LNCAP (cell line): ENCODE measurements at regions not wholly inside any gene's neighbourhood (a gene's known extent, or its start where the extent isn't known, plus 50 kb on each side); places are given as distances from the start of the nearest gene placed in this dataset.

Experiments
- CTCF ChIP-seq: fragments of 450-650 bp; IDR thresholded peaks from 2 replicates; pipeline ENCODE4 v1.5.1; 2017; ENCODE audit warnings: mild to moderate bottlenecking

- TF ChIP-seq CTCF = no peak
These were observed 264.3 kb upstream of the MAF start for GRCh38 chr16:79864781-79865391.

- no peak for TF ChIP-seq CTCF
These were observed 263.7 kb upstream of the MAF start for GRCh38 chr16:79864032-79864780.

GRCh38 chr16:79863128-79864031, 262.8 kb upstream of the MAF start:
- no peak for TF ChIP-seq CTCF

- TF ChIP-seq CTCF = no peak
These were observed 262.1 kb upstream of the MAF start for GRCh38 chr16:79862601-79863000.

- TF ChIP-seq CTCF = no peak
These were observed 256.0 kb upstream of the MAF start for GRCh38 chr16:79856581-79856980.

- TF ChIP-seq CTCF = no peak
These were observed 249.8 kb upstream of the MAF start for GRCh38 chr16:79850348-79850747.

GRCh38 chr16:79849119-79849518, 248.6 kb upstream of the MAF start:
- TF ChIP-seq CTCF = no peak
